Glomerular visceral epithelial cell (primary cell): ENCODE measurements at regions not wholly inside any gene's neighbourhood (a gene's known extent, or its start where the extent isn't known, plus 50 kb on each side); places are given as distances from the start of the nearest gene placed in this dataset.

Experiments used
- DNase-seq: peaks from one replicate; pipeline ENCODE4 v3.0.0-alpha.2; 2016; ENCODE audit errors: extremely low spot score

DNA sequence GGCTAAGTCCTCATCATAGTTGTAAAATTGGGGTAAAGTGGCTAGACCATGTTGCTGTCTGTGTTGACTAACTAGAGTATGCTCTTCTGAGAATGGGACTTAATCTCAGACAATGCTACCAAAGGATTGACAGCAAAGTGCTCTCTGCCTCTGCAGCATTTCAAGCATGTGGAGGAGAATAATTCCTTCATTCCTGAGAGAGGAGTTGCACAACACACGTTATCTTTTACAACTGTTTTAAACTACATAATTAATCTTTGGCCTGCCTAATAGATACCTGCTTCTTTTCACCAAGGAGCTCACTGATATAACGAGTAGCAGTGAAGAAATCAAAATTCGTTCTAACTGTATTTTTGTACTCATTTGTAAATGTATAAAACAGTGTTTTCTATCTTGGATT lies 2172.2 kb downstream of the PCDH9 start:
- no peak for DNase-seq

- DNase-seq: no peak
Observed at GRCh38 chr13:65054277-65054676, 2175.9 kb downstream of the PCDH9 start.

DNA sequence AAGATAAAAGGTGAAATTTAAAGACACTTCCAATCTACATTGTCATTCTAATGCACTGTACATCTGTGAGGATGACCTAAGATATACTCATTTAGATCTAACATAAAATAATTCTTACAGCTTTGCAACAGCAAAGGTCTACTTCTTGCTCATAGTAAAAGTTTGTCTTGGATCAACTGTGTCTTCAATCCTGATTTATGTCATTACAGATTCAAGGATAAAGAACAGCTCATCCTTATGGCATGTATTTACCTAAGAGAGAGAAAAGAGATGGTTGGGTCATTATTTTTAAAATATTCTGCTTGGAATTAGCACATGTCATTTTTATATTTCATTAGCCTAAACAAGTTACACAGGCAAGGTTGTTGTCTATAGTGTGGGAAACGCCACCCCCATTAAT lies 2193.1 kb downstream of the PCDH9 start:
- no peak for DNase-seq

DNA sequence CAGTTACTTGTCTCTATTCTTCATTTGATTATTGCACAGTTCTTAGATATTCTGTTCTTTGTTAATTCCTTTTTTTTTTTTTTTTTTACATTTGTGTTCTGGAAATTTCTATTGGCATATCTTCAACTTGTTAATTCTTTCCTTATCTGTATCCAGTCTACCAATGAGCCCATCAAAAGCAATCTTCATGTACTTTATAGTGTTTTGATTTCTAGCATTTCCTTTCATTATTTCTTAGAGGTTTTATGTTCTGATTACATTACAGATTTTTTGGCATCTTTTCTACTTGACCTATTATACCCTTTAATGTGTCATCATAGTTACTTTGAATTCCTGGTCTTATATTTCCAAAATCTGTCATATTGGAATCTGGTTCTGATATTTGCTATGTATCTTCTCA lies 2194.8 kb downstream of the PCDH9 start:
- no peak for DNase-seq

DNA sequence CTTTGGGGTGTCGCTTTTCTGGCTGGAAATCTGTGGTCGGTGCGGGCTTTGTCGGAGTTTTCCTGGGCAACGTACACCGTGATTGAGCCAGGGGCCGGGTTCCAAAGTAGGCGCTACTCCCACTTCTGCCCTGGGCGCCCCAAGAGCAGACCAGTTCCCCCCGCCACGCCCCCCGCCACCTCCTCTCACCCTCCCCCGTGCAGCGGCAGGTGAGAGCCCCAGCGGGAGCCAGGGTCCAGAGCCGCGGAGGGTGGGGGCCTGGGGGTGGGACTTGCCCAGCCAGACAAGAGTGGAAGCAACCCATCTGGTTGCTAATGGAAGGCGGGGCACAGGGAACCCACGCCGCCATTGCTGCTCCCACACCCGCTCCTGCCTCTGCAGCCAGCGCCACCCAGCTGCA lies 2195.9 kb downstream of the PCDH9 start:
- DNase-seq: no peak

DNA sequence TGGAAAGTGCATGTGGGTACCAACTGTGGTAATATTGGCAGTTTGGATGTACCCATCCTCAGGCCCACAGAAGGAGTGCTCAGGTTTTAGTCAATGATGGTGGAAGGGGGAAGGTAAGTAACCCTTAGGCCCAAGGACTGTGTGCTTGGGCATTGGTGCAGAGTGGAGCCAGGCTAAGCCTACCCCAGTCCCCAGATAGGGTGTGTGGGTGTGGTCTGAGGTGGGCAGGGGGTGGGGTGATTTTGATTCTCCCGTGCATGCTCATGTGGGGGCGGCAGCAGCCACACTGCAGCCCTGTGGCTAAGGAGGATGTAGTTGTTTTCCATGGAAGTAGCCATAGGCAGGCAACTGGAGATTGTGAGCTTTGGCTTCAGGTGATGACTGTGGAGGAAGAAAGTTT lies 2197.3 kb downstream of the PCDH9 start:
- DNase-seq: no peak

DNA sequence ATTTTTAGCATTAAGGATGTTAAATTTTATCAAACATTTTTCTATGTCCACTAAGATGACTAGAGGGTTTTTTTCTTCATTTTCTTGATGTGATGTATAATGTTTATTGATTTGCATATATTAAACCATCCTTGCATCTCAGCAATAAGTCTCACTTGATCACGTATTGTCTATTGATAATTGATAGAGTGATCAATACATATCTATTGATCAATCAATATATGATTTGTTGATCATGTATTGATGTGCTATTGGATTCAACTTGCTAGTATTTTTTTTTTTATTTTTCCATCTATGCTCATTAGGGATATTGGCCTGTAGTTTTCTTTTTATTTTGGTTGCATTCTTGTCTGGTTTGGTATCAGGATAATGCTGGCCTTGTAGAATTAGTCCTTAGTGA lies 2202.0 kb downstream of the PCDH9 start:
- DNase-seq: no peak

DNA sequence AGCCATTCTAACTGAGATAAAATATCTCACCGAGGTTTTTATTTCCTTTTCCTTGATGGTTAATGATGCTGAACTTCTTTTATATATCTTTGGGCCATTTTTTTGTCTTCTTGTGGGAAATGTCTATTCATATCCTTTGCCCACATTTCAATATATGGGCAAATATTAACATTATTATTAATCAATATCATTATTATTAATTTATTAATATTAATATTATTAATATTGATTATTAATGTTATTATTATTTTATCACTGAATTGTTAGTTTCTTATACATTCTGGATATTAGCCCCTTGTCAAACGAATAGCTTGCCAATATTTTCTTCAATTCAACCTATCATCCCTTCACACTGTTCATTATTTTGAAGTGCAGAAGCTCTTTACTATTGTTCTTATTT lies 2203.6 kb downstream of the PCDH9 start:
- DNase-seq: no peak

DNA sequence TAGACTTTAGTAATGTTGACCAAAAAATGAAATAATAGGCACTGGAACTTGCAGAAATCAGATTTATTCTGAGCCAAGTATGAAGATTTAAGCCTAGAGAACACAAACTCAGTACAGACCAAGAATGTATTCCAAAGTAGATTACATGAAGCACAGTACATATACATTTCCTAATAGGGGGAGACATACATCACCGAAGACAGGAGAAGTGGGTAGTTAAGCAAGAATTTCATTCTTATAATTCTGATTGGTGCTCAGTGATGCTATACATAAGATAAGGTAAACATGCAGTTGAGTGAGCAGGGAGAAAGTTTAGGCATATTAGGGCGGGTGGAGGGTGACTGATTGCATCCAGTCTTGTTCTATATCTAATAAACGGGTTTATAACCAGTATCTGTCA lies 2218.8 kb downstream of the PCDH9 start:
- no peak for DNase-seq

- no peak for DNase-seq
Observed at GRCh38 chr13:64997438-64997837, 2232.7 kb downstream of the PCDH9 start.

GRCh38 chr13:64993514-64994164 lies 2236.5 kb downstream of the PCDH9 start:
- DNase-seq: no peak

GRCh38 chr13:64992314-64992713 lies 2237.8 kb downstream of the PCDH9 start:
- no peak for DNase-seq

GRCh38 chr13:64985075-64985474 lies 2245.1 kb downstream of the PCDH9 start:
- DNase-seq: no peak

- no peak for DNase-seq
Observed at GRCh38 chr13:64962404-64962803, 2267.7 kb downstream of the PCDH9 start.

DNA sequence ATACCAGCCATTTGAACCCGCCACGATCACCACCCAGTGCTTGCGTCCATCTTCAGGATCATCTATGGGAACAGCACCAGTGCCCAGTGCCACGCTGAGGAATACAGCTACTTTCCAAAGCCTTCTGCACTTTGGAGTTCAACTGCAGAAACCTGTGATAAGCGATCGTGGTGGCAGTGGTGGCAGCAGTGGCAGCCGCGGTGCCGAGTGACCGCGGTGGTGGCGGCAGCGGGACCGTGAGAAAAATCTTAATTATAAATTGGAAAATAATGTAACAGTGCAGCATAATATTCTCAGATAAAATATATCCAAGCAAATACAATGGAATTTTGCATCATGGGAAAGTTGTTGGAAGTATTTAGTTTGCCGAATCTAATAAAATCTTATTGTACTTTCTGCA lies 2270.9 kb downstream of the PCDH9 start:
- no peak for DNase-seq

DNA sequence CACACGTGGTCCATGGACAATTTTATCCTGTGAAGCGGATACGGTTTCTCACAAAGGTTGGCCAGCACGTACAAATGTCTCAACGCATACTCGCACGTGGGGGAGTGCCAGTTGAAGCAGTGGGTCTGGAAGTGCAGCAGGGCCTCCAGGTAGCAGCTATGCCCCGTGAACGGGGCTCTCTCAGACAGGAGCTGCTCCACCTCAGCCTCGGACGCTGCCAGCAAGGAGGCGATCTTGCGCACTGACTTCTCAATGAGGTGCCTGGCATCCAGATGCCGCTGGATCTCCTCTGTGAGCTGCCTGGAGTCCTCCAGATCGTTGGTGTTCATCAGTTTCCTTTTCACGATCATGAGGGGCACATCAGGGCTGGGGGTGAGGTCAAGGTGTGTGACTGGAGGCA lies 2272.0 kb downstream of the PCDH9 start:
- DNase-seq: no peak

GRCh38 chr13:64938660-64939059 lies 2291.5 kb downstream of the PCDH9 start:
- DNase-seq: no peak

GRCh38 chr13:64937302-64937701 lies 2292.8 kb downstream of the PCDH9 start:
- no peak for DNase-seq

GRCh38 chr13:64936879-64937278 lies 2293.3 kb downstream of the PCDH9 start:
- no peak for DNase-seq

DNA sequence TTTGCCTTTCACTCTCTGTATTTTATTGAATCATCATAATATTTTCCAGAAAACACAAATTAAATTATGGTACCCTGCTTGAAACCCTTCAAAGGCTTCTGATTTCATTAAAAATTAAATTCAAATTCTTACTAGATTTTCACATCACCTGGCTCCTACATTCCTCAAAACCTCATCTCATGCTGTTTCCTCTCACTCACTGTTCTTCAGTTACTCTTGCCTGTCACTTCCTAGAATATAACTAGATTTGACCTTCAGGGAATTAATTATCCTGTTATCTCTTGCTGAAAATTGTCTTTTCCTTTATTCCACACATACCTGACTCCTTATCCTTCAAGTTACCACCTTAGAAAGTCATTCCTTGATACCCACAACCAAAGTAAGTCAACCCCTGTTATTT lies 2294.7 kb downstream of the PCDH9 start:
- DNase-seq: no peak

DNA sequence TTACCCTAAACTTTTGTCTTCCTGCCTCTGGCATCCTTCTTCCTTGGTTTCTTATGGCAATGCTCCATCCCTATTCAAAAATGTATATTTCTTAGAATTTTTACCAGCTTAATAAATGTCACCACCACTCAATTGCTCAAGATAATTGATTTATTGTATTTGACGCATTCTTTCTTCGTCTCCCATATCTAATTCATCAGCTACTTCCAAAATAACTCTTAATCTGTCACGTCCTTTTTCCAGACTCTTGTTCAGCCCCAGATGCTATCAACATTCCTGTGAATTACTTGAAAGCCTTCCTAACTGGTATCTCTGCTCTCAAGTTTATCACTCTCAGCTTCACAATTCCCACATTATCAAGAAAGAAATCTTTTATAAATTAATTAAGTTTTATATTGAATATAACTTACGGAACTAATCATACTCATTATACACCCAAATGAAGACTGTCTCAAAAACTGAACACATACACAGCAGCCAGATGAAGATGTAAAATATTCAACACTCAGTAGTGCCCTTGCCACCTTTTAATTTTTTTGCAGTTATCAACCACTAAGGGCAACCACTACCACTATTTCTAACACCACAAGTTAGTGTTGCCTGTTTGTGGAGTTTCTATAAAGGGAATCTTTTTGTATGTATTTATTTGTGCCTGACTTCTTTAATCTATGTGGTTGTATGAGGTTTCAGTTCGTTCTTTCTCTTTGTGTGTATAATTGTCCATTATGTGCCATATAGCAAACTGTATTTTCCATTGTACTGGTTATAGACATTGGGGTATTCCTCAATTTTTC lies 2295.4 kb downstream of the PCDH9 start:
- DNase-seq: no peak

GRCh38 chr13:64930636-64931035 lies 2299.5 kb downstream of the PCDH9 start:
- DNase-seq: no peak

GRCh38 chr13:64928696-64929499 lies 2301.2 kb downstream of the PCDH9 start:
- peak; percentile 79 for DNase-seq
